WERI-Rb-1 (cell line): ENCODE measurements at regions not wholly inside any gene's neighbourhood (a gene's known extent, or its start where the extent isn't known, plus 50 kb on each side); places are given as distances from the start of the nearest gene placed in this dataset.
"Not testable (repeated sequence)": the region's sequence is repeated elsewhere in the genome, so short reads cannot be mapped to it uniquely, and the experiment has no call there.

Experiments
- DNase-seq: peaks from one replicate; pipeline ENCODE4 v3.0.0-alpha.2; 2020
- H3K27ac ChIP-seq: fragments of 250-450 bp; sonication (Bioruptor Pico); 2 replicates; pipeline ENCODE4 v1.5.1; 2020; ENCODE audit warnings: mild to moderate bottlenecking, moderate library complexity
- H3K27me3 ChIP-seq: fragments of 250-450 bp; sonication (Bioruptor Pico); 2 replicates; pipeline ENCODE4 v1.5.1; 2021; ENCODE audit warnings: mild to moderate bottlenecking, low read depth, moderate library complexity; ENCODE audit not compliant: insufficient read depth, severe bottlenecking
- H3K36me3 ChIP-seq: fragments of 250-450 bp; sonication (Bioruptor Pico); 2 replicates; pipeline ENCODE4 v1.5.1; 2020; ENCODE audit warnings: mild to moderate bottlenecking, moderate library complexity
- H3K4me3 ChIP-seq: 2 replicates; pipeline ENCODE4 v1.5.1; 2011; ENCODE audit warnings: low read depth, mild to moderate bottlenecking, control low read depth, low read length
- H3K9me3 ChIP-seq: fragments of 250-450 bp; sonication (Bioruptor Pico); 2 replicates; pipeline ENCODE4 v1.5.1; 2021; ENCODE audit warnings: mild to moderate bottlenecking, moderate library complexity; ENCODE audit not compliant: severe bottlenecking
- TF ChIP-seq, protein P1 (sequence below): IDR thresholded peaks from 2 replicates; pipeline ENCODE4 v1.5.1; 2011; ENCODE audit warnings: low read depth, mild to moderate bottlenecking, control low read depth, inconsistent platforms, low read length

DNA sequence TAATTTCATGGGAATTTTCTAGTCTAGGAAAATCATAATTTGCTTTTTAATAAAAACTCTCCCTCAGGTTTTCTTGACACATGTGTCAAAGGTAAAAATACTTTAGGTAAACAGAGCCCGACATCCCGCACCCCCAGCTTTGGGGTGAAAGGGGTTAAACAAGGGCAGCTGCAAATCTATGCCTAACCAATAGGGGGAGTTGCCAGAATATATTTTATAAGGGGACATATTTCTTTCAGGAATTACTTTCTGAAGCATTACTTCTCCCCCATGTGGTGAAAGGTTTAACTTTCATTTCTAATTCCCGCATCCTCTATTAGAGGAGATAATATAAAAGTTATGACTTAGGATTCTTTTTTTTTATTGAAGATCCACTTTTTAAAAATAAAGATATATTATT lies 53.9 kb upstream of the HEPH start:
- TF ChIP-seq, protein P1, sequence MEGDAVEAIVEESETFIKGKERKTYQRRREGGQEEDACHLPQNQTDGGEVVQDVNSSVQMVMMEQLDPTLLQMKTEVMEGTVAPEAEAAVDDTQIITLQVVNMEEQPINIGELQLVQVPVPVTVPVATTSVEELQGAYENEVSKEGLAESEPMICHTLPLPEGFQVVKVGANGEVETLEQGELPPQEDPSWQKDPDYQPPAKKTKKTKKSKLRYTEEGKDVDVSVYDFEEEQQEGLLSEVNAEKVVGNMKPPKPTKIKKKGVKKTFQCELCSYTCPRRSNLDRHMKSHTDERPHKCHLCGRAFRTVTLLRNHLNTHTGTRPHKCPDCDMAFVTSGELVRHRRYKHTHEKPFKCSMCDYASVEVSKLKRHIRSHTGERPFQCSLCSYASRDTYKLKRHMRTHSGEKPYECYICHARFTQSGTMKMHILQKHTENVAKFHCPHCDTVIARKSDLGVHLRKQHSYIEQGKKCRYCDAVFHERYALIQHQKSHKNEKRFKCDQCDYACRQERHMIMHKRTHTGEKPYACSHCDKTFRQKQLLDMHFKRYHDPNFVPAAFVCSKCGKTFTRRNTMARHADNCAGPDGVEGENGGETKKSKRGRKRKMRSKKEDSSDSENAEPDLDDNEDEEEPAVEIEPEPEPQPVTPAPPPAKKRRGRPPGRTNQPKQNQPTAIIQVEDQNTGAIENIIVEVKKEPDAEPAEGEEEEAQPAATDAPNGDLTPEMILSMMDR = 0 out of 2 replicates have a peak, but pooled peaks have one; percentile 16
- H3K27ac ChIP-seq = no peak overlapping the region
- no peak for DNase-seq
- no peaks in the 10 kb centered on the region for H3K9me3 ChIP-seq
- peaks cover 2% of the 10 kb centered on the region for H3K27me3 ChIP-seq
- H3K4me3 ChIP-seq = no peak overlapping the region
- H3K36me3 ChIP-seq = no peaks in the 10 kb centered on the region

DNA sequence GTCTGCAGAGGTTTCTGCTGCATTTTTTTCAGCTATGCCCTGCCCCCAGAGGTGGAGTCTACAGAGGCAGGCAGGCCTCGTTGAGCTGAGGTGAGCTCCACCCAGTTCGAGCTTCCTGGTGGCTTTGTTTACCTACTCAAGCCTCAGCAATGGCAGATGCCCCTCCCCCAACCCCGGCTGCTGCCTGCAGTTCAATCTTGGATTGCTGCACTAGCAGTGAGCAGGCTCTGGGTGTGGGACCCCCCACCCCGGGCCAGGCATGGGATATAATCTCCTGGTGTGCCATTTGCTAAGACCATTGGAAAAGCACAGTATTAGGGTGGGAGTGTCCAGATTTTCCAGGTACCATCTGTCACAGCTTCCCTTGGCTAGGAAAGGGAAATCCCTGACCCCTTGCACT lies 56.2 kb upstream of the HEPH start:
- not testable (repeated sequence) for H3K27me3 ChIP-seq, H3K36me3 ChIP-seq, H3K4me3 ChIP-seq, H3K9me3 ChIP-seq, DNase-seq, H3K27ac ChIP-seq

GRCh38 chrX:66102398-66102797 lies 61.6 kb upstream of the HEPH start:
- H3K27me3 ChIP-seq, H3K36me3 ChIP-seq, H3K4me3 ChIP-seq, H3K27ac ChIP-seq, DNase-seq, H3K9me3 ChIP-seq: not testable (repeated sequence)

GRCh38 chrX:66098162-66098561 lies 58.3 kb upstream of the VSIG4 start:
- peaks cover 7% of the 10 kb centered on the region for H3K9me3 ChIP-seq
- DNase-seq = no peak
- no peak overlapping the region for H3K27ac ChIP-seq
- no peak overlapping the region for H3K4me3 ChIP-seq
- no peaks in the 10 kb centered on the region for H3K27me3 ChIP-seq
- TF ChIP-seq, protein P1 = no peak
- no peaks in the 10 kb centered on the region for H3K36me3 ChIP-seq

GRCh38 chrX:66096987-66097386 lies 57.1 kb upstream of the VSIG4 start:
- not testable (repeated sequence) for H3K27me3 ChIP-seq, H3K36me3 ChIP-seq, DNase-seq, H3K9me3 ChIP-seq, H3K27ac ChIP-seq, H3K4me3 ChIP-seq

DNA sequence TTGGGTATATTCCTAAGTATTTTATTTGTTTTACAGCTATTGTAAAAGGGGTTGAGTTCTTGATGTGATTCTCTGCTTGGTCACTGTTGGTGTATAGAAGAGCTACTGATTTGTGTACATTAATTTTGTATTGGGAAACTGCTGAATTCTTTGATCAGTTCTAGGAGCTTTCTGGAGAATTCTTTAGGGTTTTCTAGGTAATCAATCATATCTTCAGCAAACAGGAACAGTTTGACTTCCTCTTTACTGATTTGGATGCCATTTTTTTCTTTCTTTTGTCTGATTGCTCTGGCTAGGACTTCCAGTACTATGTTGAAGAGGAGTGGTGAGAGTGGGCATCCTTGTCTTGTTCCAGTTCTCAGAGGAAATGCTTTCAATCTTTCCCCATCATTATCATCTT lies 50.1 kb upstream of the VSIG4 start:
- H3K27ac ChIP-seq, H3K9me3 ChIP-seq, H3K36me3 ChIP-seq, H3K4me3 ChIP-seq, H3K27me3 ChIP-seq, DNase-seq: not testable (repeated sequence)
